Kidney (tissue), 13 donors: ENCODE measurements at regions not wholly inside any gene's neighbourhood (a gene's known extent, or its start where the extent isn't known, plus 50 kb on each side); places are given as distances from the start of the nearest gene placed in this dataset.

Experiments used
- DNase-seq, 5 donors: peaks; one replicate each; pipeline ENCODE4 v3.0.0-alpha.2; 2013 to 2020
- FAIRE-seq: peaks from 2 replicates; lab custom pipeline; 2012; peaks lifted over from hg19 to GRCh38; lab: Jason Lieb, UNC
- H3K27ac ChIP-seq, 2 donors: one replicate each; pipeline ENCODE4 v1.7.0; 2013; ENCODE audit warnings: low read depth in 2 of 2, low read length in 2 of 2, inconsistent platforms in 1 of 2
- H3K27me3 ChIP-seq: one replicate; pipeline ENCODE4 v1.7.1; 2013; ENCODE audit warnings: low read length, inconsistent platforms; ENCODE audit not compliant: control insufficient read depth, insufficient read depth
- H3K36me3 ChIP-seq, 3 donors: one replicate each; pipeline versions ENCODE4 v1.7.0 to v1.7.1; 2013; ENCODE audit warnings: low read length in 3 of 3, control low read depth in 1 of 3, inconsistent platforms in 1 of 3; ENCODE audit not compliant: insufficient read depth in 3 of 3, control insufficient read depth in 2 of 3
- H3K4me1 ChIP-seq, 3 donors: one replicate each; pipeline versions ENCODE4 v1.7.0 to v1.7.1; 2013; ENCODE audit warnings: low read length in 3 of 3, inconsistent platforms in 1 of 3, low read depth in 1 of 3; ENCODE audit not compliant: control insufficient read depth in 2 of 3, insufficient read depth in 2 of 3
- H3K4me3 ChIP-seq, 3 donors: one replicate each; pipeline versions ENCODE4 v1.7.0 to v1.8.1; 2013; ENCODE audit warnings: low read length in 3 of 3, control low read depth in 1 of 3, inconsistent platforms in 1 of 3
- H3K9ac ChIP-seq, 3 donors: one replicate each; pipeline versions ENCODE4 v1.7.0 to v1.7.1; 2013; ENCODE audit warnings: low read length in 3 of 3, control low read depth in 1 of 3, inconsistent platforms in 1 of 3
- H3K9me3 ChIP-seq, 3 donors: one replicate each; pipeline versions ENCODE4 v1.7.0 to v1.7.1; 2013; ENCODE audit warnings: low read length in 3 of 3, control low read depth in 1 of 3, inconsistent platforms in 1 of 3; ENCODE audit not compliant: control insufficient read depth in 2 of 3, insufficient read depth in 1 of 3
- intact Hi-C: fragments of 100-400 bp; cut with DNase I; formaldehyde crosslinking; loops from one replicate; pipeline ENCODE4 v1.11.1; 2022
- TF ChIP-seq, protein P1 (sequence below): IDR thresholded peaks from 3 replicates; pipeline ENCODE4 v1.5.1; 2012; ENCODE audit warnings: mild to moderate bottlenecking, moderate library complexity, borderline replicate concordance; ENCODE audit not compliant: insufficient read depth; ENCODE audit errors: extremely low read depth
- donor health status: control.
- donor health status: control.
- donor health status: control.
- donor health status: control.
- donor health status: control.
- donor health status: DM: yes; HTN: yes; CAD: no.
- donor health status: Normal renal cell carcinoma (clear cell type).

DNA sequence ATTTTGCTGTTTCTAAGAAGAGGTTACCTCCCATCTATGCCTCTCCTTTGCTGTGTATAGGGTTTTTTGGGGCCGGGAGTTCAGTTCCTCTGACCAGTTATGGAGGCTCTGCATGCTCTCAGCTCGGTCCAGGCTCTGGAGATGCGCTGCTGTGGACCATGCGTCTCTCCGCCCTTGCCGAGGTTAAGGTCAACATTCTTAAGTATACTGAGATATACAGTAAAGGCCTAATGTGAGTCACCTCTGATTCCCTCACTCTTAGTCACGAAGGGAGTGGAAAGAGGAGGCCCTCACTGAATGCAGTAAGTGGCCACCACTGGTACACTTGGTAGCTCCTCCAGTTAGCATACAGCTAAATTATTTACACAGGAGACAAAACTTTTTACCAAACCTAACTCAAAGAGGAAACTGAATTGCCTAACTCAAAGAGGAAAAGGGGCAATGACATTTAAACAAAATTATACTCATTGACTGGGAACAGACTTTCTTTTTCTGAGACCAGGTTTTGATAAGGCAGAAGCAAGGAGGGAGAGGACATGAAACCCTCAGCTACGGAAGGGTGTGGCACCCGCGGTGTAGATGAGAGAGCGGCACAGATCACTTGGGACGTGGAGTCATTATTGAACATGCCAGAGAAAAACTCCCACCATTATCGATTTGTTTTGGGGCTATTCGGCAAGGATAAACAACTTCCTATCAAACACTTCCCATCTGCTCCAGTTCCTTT is 98.7 kb downstream of the COPS8 start:
- Histone ChIP-seq H3K9ac (no peak overlapping the region), H3K27ac (no peak overlapping the region), H3K9me3 (no peaks in the 10 kb centered on the region), H3K4me3 (no peak overlapping the region), H3K4me1 (no peaks in the 10 kb centered on the region), H3K27me3 (no peaks in the 10 kb centered on the region), H3K36me3 (no peaks in the 10 kb centered on the region)
- intact Hi-C loops = no loop called here
- FAIRE-seq (no peak), DNase-seq (no peak)
- TF ChIP-seq, protein P1, sequence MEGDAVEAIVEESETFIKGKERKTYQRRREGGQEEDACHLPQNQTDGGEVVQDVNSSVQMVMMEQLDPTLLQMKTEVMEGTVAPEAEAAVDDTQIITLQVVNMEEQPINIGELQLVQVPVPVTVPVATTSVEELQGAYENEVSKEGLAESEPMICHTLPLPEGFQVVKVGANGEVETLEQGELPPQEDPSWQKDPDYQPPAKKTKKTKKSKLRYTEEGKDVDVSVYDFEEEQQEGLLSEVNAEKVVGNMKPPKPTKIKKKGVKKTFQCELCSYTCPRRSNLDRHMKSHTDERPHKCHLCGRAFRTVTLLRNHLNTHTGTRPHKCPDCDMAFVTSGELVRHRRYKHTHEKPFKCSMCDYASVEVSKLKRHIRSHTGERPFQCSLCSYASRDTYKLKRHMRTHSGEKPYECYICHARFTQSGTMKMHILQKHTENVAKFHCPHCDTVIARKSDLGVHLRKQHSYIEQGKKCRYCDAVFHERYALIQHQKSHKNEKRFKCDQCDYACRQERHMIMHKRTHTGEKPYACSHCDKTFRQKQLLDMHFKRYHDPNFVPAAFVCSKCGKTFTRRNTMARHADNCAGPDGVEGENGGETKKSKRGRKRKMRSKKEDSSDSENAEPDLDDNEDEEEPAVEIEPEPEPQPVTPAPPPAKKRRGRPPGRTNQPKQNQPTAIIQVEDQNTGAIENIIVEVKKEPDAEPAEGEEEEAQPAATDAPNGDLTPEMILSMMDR = no peak

DNA sequence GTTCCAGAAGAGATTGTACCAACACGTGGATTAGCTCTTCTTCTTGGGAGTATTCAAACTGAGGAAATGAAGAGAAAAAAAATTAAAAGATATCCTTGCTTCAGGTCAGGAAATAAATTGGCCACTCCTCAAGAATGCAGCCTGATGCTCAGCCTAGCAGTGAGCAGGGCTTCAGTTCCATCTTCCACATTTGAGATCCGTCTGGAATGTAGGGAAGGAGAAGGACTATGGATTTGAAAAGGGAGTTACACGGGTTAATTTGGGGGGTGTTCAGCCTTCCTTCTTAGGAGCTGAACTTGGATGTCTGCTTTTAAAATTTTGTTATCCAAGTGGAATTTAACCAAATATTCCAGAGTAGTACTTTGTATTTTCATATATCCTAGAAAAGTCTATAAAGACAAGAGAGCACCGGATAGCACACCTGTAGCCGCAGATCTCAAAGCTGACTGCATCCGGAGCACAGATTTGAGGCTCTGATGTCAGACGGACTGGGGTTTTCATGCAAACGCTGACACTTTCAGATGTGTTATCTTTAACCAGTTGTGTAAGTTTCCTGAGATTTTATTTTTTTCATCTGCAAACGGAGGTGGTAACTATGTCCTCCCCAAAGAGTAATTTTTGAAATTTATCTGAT is 99.3 kb downstream of the COPS8 start:
- Histone ChIP-seq H3K4me3 (no peak overlapping the region), H3K36me3 (no peaks in the 10 kb centered on the region), H3K27me3 (no peaks in the 10 kb centered on the region), H3K9me3 (no peaks in the 10 kb centered on the region), H3K27ac (no peak overlapping the region), H3K4me1 (no peaks in the 10 kb centered on the region), H3K9ac (no peak overlapping the region)
- TF ChIP-seq, protein P1 = no peak
- intact Hi-C loops = no loop called here
- no peak for DNase-seq
- no peak for FAIRE-seq

DNA sequence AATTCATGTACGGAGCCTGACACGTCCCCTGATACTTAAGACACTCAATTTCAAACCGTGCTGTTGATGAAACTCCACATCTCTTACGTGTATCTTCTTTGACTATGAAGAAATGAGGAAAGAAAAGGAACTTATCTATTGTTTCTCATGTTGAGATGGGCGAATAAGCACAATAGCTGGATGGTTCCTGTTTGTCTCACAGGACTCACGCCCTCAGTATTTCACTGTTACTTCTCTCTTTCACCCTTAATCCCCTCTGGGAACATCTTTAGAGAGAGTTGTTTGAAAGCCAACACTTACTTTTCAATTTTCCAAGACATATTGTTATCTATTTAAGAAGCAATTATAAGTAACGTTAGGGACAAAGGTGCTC is 99.8 kb downstream of the COPS8 start:
- no peak for DNase-seq
- no peak overlapping the region for H3K9ac ChIP-seq
- H3K27ac ChIP-seq = no peak overlapping the region
- TF ChIP-seq, protein P1 = no peak
- H3K4me3 ChIP-seq = no peak overlapping the region
- intact Hi-C loops = no loop called here
- no peaks in the 10 kb centered on the region for H3K9me3 ChIP-seq
- H3K27me3 ChIP-seq = no peaks in the 10 kb centered on the region
- H3K4me1 ChIP-seq = no peaks in the 10 kb centered on the region
- H3K36me3 ChIP-seq = no peaks in the 10 kb centered on the region
- no peak for FAIRE-seq

DNA sequence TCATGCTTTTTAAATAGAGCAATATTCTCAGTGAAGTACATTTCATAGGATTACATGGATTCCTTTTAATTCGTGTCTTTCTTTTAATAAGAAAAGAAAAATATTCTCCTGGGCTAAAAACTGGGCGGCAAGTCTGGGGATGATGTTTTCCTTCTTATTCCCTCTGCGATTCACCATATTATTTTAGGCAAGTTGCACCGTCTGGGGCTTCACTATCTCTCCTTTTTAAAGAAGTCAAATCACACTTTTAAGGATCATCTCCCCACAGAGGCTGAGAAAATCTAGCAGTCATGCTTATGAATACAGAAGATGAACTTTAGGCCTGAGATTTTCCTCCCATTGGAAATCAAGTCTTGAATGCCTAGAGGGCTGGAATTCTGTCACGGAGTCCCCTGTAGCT is 104.1 kb downstream of the COPS8 start:
- H3K27ac ChIP-seq = no peak overlapping the region
- H3K9me3 ChIP-seq = no peaks in the 10 kb centered on the region
- DNase-seq = no peak
- no peak overlapping the region for H3K4me3 ChIP-seq
- FAIRE-seq = no peak
- no peaks in the 10 kb centered on the region for H3K36me3 ChIP-seq
- no peak overlapping the region for H3K9ac ChIP-seq
- TF ChIP-seq, protein P1 = no peak
- H3K27me3 ChIP-seq = no peaks in the 10 kb centered on the region
- intact Hi-C loops = no loop called here
- no peaks in the 10 kb centered on the region for H3K4me1 ChIP-seq
